HG03135 (cell line): ENCODE measurements at regions not wholly inside any gene's neighbourhood (a gene's known extent, or its start where the extent isn't known, plus 50 kb on each side); places are given as distances from the start of the nearest gene placed in this dataset.

Source experiments
- ATAC-seq: cut with Tn5 transposase; IDR thresholded peaks from one replicate; pipeline ENCODE4 v1.9.1; 2021; ENCODE audit warnings: mild to moderate bottlenecking, moderate library complexity; ENCODE audit not compliant: unreplicated experiment

GRCh38 chr17:77306790-77307478 lies 166.2 kb downstream of the SEC14L1 start:
- ATAC-seq = no peak

GRCh38 chr17:77307479-77308198 lies 166.9 kb downstream of the SEC14L1 start:
- ATAC-seq = no peak

GRCh38 chr17:77308861-77309726 lies 168.3 kb downstream of the SEC14L1 start:
- no peak for ATAC-seq

- ATAC-seq = no peak
These were observed 169.6 kb downstream of the SEC14L1 start for GRCh38 chr17:77310336-77310735.

GRCh38 chr17:77311371-77311981 lies 170.7 kb downstream of the SEC14L1 start:
- ATAC-seq = no peak

GRCh38 chr17:77312061-77312701 lies 171.4 kb downstream of the SEC14L1 start:
- no peak for ATAC-seq

GRCh38 chr17:77312786-77313599 lies 172.2 kb downstream of the SEC14L1 start:
- no peak for ATAC-seq

- ATAC-seq = no peak
These were observed 173.1 kb downstream of the SEC14L1 start for GRCh38 chr17:77313831-77314230.

GRCh38 chr17:77314601-77315000 lies 173.8 kb downstream of the SEC14L1 start:
- no peak for ATAC-seq

- ATAC-seq = no peak
These were observed 174.2 kb downstream of the SEC14L1 start for GRCh38 chr17:77315010-77315409.

- no peak for ATAC-seq
These were observed 174.9 kb downstream of the SEC14L1 start for GRCh38 chr17:77315551-77316190.

- no peak for ATAC-seq
These were observed 175.4 kb downstream of the SEC14L1 start for GRCh38 chr17:77316191-77316641.

- ATAC-seq = no peak
These were observed 175.9 kb downstream of the SEC14L1 start for GRCh38 chr17:77316651-77317050.

- no peak for ATAC-seq
These were observed 176.5 kb downstream of the SEC14L1 start for GRCh38 chr17:77317091-77317750.

GRCh38 chr17:77318021-77318420 lies 177.3 kb downstream of the SEC14L1 start:
- ATAC-seq = no peak

GRCh38 chr17:77318491-77319210 lies 177.9 kb downstream of the SEC14L1 start:
- no peak for ATAC-seq

GRCh38 chr17:77319211-77320043 lies 178.7 kb downstream of the SEC14L1 start:
- no peak for ATAC-seq
